ENCODE measurements at regions not wholly inside any gene's neighbourhood (a gene's known extent, or its start where the extent isn't known, plus 50 kb on each side); places are given as distances from the start of the nearest gene placed in this dataset.

- Histone ChIP-seq H2BK120ac (ENCODE audit: low read depth, low read length) (no peak overlapping the region), H2AFZ (ENCODE audit: low read depth, low read length) (no peak overlapping the region), H2BK5ac (ENCODE audit: low read depth, low read length, poor library complexity, severe bottlenecking) (no peak overlapping the region), H2AK5ac (ENCODE audit: low read length, severe bottlenecking) (no peak overlapping the region), H3K14ac (ENCODE audit: low read length in 2 of 2) (no peak overlapping the region), H3K36me3 (ENCODE audit: control insufficient read depth in 1 of 2, insufficient read depth in 2 of 2, low read depth in 1 of 2, low read length in 2 of 2) (no peaks in the 10 kb centered on the region), H2BK15ac (ENCODE audit: low read depth, poor library complexity, severe bottlenecking) (no peak overlapping the region), H3K79me1 (replicated peaks; ENCODE audit: low read length, poor library complexity, severe bottlenecking) (no peaks in the 10 kb centered on the region), H3K4me1 (ENCODE audit: control insufficient read depth, insufficient read depth, low read depth, low read length) (no peaks in the 10 kb centered on the region), H3K23ac (ENCODE audit: low read length in 2 of 2) (no peak overlapping the region), H3K27ac (ENCODE audit: low read length, poor library complexity, severe bottlenecking) (no peak overlapping the region), H4K91ac (ENCODE audit: low read length) (no peak overlapping the region), H3K27me3 (ENCODE audit: control insufficient read depth in 1 of 2, insufficient read depth in 1 of 2, low read length in 2 of 2) (no peaks in the 10 kb centered on the region), H2BK12ac (ENCODE audit: low read length in 2 of 2) (no peak overlapping the region), H3K9me3 (ENCODE audit: control insufficient read depth, low read length) (peaks cover 10% of the 10 kb centered on the region), H3K4me3 (ENCODE audit: insufficient read depth in 1 of 2, low read depth in 1 of 2, low read length in 2 of 2) (no peak overlapping the region), H3K18ac (ENCODE audit: low read depth in 1 of 2, low read length in 2 of 2) (no peak overlapping the region), H4K8ac (ENCODE audit: low read length) (no peak overlapping the region), H3K4ac (ENCODE audit: low read depth in 1 of 2, low read length in 2 of 2) (no peak overlapping the region), H3K9ac (ENCODE audit: low read length) (no peak overlapping the region), H3K4me2 (ENCODE audit: low read length, poor library complexity, severe bottlenecking) (no peak overlapping the region)
- WGBS = 80% methylated on average over 4 of the region's 4 CpGs
- no peak for DNase-seq
Observed at GRCh38 chr3:164030194-164030593, 1048.1 kb downstream of the SI start.

GRCh38 chr3:164024786-164025185 lies 1053.5 kb downstream of the SI start:
- 84% methylated on average over 10 of the region's 10 CpGs for WGBS
- no peak overlapping the region for H3K4ac ChIP-seq (ENCODE audit: low read depth in 1 of 2, low read length in 2 of 2)
- no peak overlapping the region for H4K91ac ChIP-seq (ENCODE audit: low read length)

GRCh38 chr3:164023480-164023879 lies 1054.8 kb downstream of the SI start:
- WGBS = 74% methylated on average over 4 of the region's 4 CpGs
- DNase-seq = no peak

More at GRCh38 chr3:164024786-164025185, 1053.5 kb downstream of the SI start:
- no peak overlapping the region for H3K23ac ChIP-seq (ENCODE audit: low read length in 2 of 2)
- no peak overlapping the region for H2AK5ac ChIP-seq (ENCODE audit: low read length, severe bottlenecking)
- H3K9ac ChIP-seq (ENCODE audit: low read length) = no peak overlapping the region
- H2BK15ac ChIP-seq (ENCODE audit: low read depth, poor library complexity, severe bottlenecking) = no peak overlapping the region
- no peak overlapping the region for H3K18ac ChIP-seq (ENCODE audit: low read depth in 1 of 2, low read length in 2 of 2)
- H3K4me1 ChIP-seq (ENCODE audit: control insufficient read depth, insufficient read depth, low read depth, low read length) = no peaks in the 10 kb centered on the region
- no peak overlapping the region for H2AFZ ChIP-seq (ENCODE audit: low read depth, low read length)
- H2BK12ac ChIP-seq (ENCODE audit: low read length in 2 of 2) = no peak overlapping the region
- no peak overlapping the region for H3K27ac ChIP-seq (ENCODE audit: low read length, poor library complexity, severe bottlenecking)
- H3K27me3 ChIP-seq (ENCODE audit: control insufficient read depth in 1 of 2, insufficient read depth in 1 of 2, low read length in 2 of 2) = no peaks in the 10 kb centered on the region
- no peak overlapping the region for H3K4me2 ChIP-seq (ENCODE audit: low read length, poor library complexity, severe bottlenecking)
- DNase-seq = no peak
- no peaks in the 10 kb centered on the region for H3K9me3 ChIP-seq (ENCODE audit: control insufficient read depth, low read length)
- no peak overlapping the region for H2BK5ac ChIP-seq (ENCODE audit: low read depth, low read length, poor library complexity, severe bottlenecking)
- no peaks in the 10 kb centered on the region for H3K36me3 ChIP-seq (ENCODE audit: control insufficient read depth in 1 of 2, insufficient read depth in 2 of 2, low read depth in 1 of 2, low read length in 2 of 2)
- no peak overlapping the region for H3K4me3 ChIP-seq (ENCODE audit: insufficient read depth in 1 of 2, low read depth in 1 of 2, low read length in 2 of 2)
- no peaks in the 10 kb centered on the region for H3K79me1 ChIP-seq (replicated peaks; ENCODE audit: low read length, poor library complexity, severe bottlenecking)
- no peak overlapping the region for H3K14ac ChIP-seq (ENCODE audit: low read length in 2 of 2)
- H4K8ac ChIP-seq (ENCODE audit: low read length) = no peak overlapping the region
- no peak overlapping the region for H2BK120ac ChIP-seq (ENCODE audit: low read depth, low read length)

GRCh38 chr3:164018500-164018899 lies 1059.8 kb downstream of the SI start:
- H3K27me3 ChIP-seq (ENCODE audit: control insufficient read depth in 1 of 2, insufficient read depth in 1 of 2, low read length in 2 of 2) = no peaks in the 10 kb centered on the region
- H4K91ac ChIP-seq (ENCODE audit: low read length) = no peak overlapping the region
- H3K14ac ChIP-seq (ENCODE audit: low read length in 2 of 2) = no peak overlapping the region
- no peak overlapping the region for H2AK5ac ChIP-seq (ENCODE audit: low read length, severe bottlenecking)
- H3K4me1 ChIP-seq (ENCODE audit: control insufficient read depth, insufficient read depth, low read depth, low read length) = no peaks in the 10 kb centered on the region
- no peak overlapping the region for H3K18ac ChIP-seq (ENCODE audit: low read depth in 1 of 2, low read length in 2 of 2)
- no peaks in the 10 kb centered on the region for H3K79me1 ChIP-seq (replicated peaks; ENCODE audit: low read length, poor library complexity, severe bottlenecking)
- H4K8ac ChIP-seq (ENCODE audit: low read length) = no peak overlapping the region
- 84% methylated on average over 9 of the region's 9 CpGs for WGBS
- H3K23ac ChIP-seq (ENCODE audit: low read length in 2 of 2) = no peak overlapping the region
- H2AFZ ChIP-seq (ENCODE audit: low read depth, low read length) = no peak overlapping the region
- no peak overlapping the region for H2BK5ac ChIP-seq (ENCODE audit: low read depth, low read length, poor library complexity, severe bottlenecking)
- H2BK12ac ChIP-seq (ENCODE audit: low read length in 2 of 2) = no peak overlapping the region
- no peak overlapping the region for H2BK120ac ChIP-seq (ENCODE audit: low read depth, low read length)
- H3K4me3 ChIP-seq (ENCODE audit: insufficient read depth in 1 of 2, low read depth in 1 of 2, low read length in 2 of 2) = no peak overlapping the region
- no peak overlapping the region for H3K9ac ChIP-seq (ENCODE audit: low read length)
- no peak overlapping the region for H3K4me2 ChIP-seq (ENCODE audit: low read length, poor library complexity, severe bottlenecking)
- no peaks in the 10 kb centered on the region for H3K9me3 ChIP-seq (ENCODE audit: control insufficient read depth, low read length)
- H2BK15ac ChIP-seq (ENCODE audit: low read depth, poor library complexity, severe bottlenecking) = no peak overlapping the region
- DNase-seq = no peak
- no peak overlapping the region for H3K4ac ChIP-seq (ENCODE audit: low read depth in 1 of 2, low read length in 2 of 2)
- no peak overlapping the region for H3K27ac ChIP-seq (ENCODE audit: low read length, poor library complexity, severe bottlenecking)
- H3K36me3 ChIP-seq (ENCODE audit: control insufficient read depth in 1 of 2, insufficient read depth in 2 of 2, low read depth in 1 of 2, low read length in 2 of 2) = no peaks in the 10 kb centered on the region

More at GRCh38 chr3:164023480-164023879, 1054.8 kb downstream of the SI start:
- Histone ChIP-seq H3K9ac (ENCODE audit: low read length) (no peak overlapping the region), H3K23ac (ENCODE audit: low read length in 2 of 2) (no peak overlapping the region), H3K18ac (ENCODE audit: low read depth in 1 of 2, low read length in 2 of 2) (no peak overlapping the region), H3K27ac (ENCODE audit: low read length, poor library complexity, severe bottlenecking) (no peak overlapping the region), H3K4me3 (ENCODE audit: insufficient read depth in 1 of 2, low read depth in 1 of 2, low read length in 2 of 2) (no peak overlapping the region), H4K91ac (ENCODE audit: low read length) (no peak overlapping the region), H4K8ac (ENCODE audit: low read length) (no peak overlapping the region), H3K27me3 (ENCODE audit: control insufficient read depth in 1 of 2, insufficient read depth in 1 of 2, low read length in 2 of 2) (no peaks in the 10 kb centered on the region), H2AFZ (ENCODE audit: low read depth, low read length) (no peak overlapping the region), H3K4me1 (ENCODE audit: control insufficient read depth, insufficient read depth, low read depth, low read length) (no peaks in the 10 kb centered on the region), H3K4me2 (ENCODE audit: low read length, poor library complexity, severe bottlenecking) (no peak overlapping the region), H3K14ac (ENCODE audit: low read length in 2 of 2) (no peak overlapping the region), H2BK12ac (ENCODE audit: low read length in 2 of 2) (no peak overlapping the region), H2BK120ac (ENCODE audit: low read depth, low read length) (no peak overlapping the region), H3K79me1 (replicated peaks; ENCODE audit: low read length, poor library complexity, severe bottlenecking) (no peaks in the 10 kb centered on the region), H3K4ac (ENCODE audit: low read depth in 1 of 2, low read length in 2 of 2) (no peak overlapping the region), H3K36me3 (ENCODE audit: control insufficient read depth in 1 of 2, insufficient read depth in 2 of 2, low read depth in 1 of 2, low read length in 2 of 2) (no peaks in the 10 kb centered on the region), H2BK15ac (ENCODE audit: low read depth, poor library complexity, severe bottlenecking) (no peak overlapping the region), H2AK5ac (ENCODE audit: low read length, severe bottlenecking) (no peak overlapping the region), H2BK5ac (ENCODE audit: low read depth, low read length, poor library complexity, severe bottlenecking) (no peak overlapping the region), H3K9me3 (ENCODE audit: control insufficient read depth, low read length) (no peaks in the 10 kb centered on the region)

Measured in mesenchymal stem cell (in vitro differentiated cells and primary cell).